ENCODE measurements at regions not wholly inside any gene's neighbourhood (a gene's known extent, or its start where the extent isn't known, plus 50 kb on each side); places are given as distances from the start of the nearest gene placed in this dataset.

DNA sequence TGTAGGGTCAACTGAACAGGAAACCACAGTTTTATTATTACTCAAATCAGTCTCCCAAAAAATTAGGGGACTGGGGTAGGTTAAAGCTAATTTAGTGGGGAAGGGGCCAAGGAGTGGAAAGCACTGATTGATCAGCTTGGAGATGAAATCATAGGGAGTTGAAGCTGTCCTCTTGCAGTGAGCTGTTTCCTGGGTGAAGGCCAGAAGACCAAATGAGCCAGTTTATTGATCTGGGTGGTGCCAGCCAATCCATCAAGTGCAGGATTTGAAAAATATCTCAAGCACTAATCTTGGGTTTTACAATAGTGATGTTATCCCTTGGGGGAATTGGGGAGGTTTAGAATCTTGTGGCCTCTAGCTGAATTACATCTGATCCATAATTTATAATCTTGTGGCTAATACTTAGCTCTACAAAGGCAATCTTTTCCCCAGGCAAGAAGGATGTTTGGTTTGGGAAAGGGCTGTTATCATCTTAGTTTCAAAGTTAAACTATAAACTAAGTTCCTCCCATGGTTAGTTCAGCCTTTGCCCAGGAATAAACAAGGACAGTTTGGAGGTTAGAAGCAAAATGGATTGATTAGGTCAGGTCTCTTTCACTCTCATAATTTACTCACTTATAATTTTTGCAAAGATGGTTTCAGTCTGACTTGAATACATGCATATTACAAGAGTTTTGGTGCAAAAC is 773.5 kb downstream of the XPNPEP1 start:
- TF ChIP-seq, protein P1, sequence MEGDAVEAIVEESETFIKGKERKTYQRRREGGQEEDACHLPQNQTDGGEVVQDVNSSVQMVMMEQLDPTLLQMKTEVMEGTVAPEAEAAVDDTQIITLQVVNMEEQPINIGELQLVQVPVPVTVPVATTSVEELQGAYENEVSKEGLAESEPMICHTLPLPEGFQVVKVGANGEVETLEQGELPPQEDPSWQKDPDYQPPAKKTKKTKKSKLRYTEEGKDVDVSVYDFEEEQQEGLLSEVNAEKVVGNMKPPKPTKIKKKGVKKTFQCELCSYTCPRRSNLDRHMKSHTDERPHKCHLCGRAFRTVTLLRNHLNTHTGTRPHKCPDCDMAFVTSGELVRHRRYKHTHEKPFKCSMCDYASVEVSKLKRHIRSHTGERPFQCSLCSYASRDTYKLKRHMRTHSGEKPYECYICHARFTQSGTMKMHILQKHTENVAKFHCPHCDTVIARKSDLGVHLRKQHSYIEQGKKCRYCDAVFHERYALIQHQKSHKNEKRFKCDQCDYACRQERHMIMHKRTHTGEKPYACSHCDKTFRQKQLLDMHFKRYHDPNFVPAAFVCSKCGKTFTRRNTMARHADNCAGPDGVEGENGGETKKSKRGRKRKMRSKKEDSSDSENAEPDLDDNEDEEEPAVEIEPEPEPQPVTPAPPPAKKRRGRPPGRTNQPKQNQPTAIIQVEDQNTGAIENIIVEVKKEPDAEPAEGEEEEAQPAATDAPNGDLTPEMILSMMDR (IDR thresholded peaks at IDR 0.05) = no peak
- TF ChIP-seq POLR2AphosphoS5 (IDR thresholded peaks at IDR 0.05; ENCODE audit: low read depth, low read length) = no peak
- no peak for TF ChIP-seq TCF7L2 (IDR thresholded peaks at IDR 0.05; ENCODE audit: low read depth, low read length)
- TF ChIP-seq, protein P2, sequence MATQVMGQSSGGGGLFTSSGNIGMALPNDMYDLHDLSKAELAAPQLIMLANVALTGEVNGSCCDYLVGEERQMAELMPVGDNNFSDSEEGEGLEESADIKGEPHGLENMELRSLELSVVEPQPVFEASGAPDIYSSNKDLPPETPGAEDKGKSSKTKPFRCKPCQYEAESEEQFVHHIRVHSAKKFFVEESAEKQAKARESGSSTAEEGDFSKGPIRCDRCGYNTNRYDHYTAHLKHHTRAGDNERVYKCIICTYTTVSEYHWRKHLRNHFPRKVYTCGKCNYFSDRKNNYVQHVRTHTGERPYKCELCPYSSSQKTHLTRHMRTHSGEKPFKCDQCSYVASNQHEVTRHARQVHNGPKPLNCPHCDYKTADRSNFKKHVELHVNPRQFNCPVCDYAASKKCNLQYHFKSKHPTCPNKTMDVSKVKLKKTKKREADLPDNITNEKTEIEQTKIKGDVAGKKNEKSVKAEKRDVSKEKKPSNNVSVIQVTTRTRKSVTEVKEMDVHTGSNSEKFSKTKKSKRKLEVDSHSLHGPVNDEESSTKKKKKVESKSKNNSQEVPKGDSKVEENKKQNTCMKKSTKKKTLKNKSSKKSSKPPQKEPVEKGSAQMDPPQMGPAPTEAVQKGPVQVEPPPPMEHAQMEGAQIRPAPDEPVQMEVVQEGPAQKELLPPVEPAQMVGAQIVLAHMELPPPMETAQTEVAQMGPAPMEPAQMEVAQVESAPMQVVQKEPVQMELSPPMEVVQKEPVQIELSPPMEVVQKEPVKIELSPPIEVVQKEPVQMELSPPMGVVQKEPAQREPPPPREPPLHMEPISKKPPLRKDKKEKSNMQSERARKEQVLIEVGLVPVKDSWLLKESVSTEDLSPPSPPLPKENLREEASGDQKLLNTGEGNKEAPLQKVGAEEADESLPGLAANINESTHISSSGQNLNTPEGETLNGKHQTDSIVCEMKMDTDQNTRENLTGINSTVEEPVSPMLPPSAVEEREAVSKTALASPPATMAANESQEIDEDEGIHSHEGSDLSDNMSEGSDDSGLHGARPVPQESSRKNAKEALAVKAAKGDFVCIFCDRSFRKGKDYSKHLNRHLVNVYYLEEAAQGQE (IDR thresholded peaks at IDR 0.05; ENCODE audit: insufficient read depth in 1 of 2, low read depth in 2 of 2, low read length in 1 of 2) = no peak

All from Panc1 (cell line).